Ectodermal cell (in vitro differentiated cells): ENCODE measurements at regions not wholly inside any gene's neighbourhood (a gene's known extent, or its start where the extent isn't known, plus 50 kb on each side); places are given as distances from the start of the nearest gene placed in this dataset.

Experiments
- H3K27ac ChIP-seq: 2 replicates; pipeline ENCODE4 v1.7.0; 2013; ENCODE audit warnings: mild to moderate bottlenecking, low read depth, low read length; ENCODE audit not compliant: insufficient read depth, poor library complexity, severe bottlenecking
- H3K27me3 ChIP-seq: 2 replicates; pipeline ENCODE4 v1.7.0; 2013; ENCODE audit warnings: mild to moderate bottlenecking, low read length; ENCODE audit not compliant: insufficient read depth, control insufficient read depth, poor library complexity, severe bottlenecking
- H3K36me3 ChIP-seq: one replicate; pipeline ENCODE4 v1.7.0; 2013; ENCODE audit warnings: low read length; ENCODE audit not compliant: control insufficient read depth, insufficient read depth
- H3K4me1 ChIP-seq: one replicate; pipeline ENCODE4 v1.7.0; 2013; ENCODE audit warnings: low read length; ENCODE audit not compliant: control insufficient read depth, insufficient read depth
- H3K4me3 ChIP-seq: 2 replicates; pipeline ENCODE4 v1.7.0; 2013; ENCODE audit warnings: low read depth, low read length, control low read depth; ENCODE audit not compliant: insufficient read depth
- H3K9me3 ChIP-seq: 2 replicates; pipeline ENCODE4 v1.7.0; 2013; ENCODE audit warnings: mild to moderate bottlenecking, low read length, moderate library complexity; ENCODE audit not compliant: control insufficient read depth
- WGBS, 2 experiments: methylation state at CpG; one replicate each; pipeline ENCODE4 v1.1.7; 2013; ENCODE audit warnings: missing lambda C conversion rate in 2 of 2; 5-methylcytosine and 5-hydroxymethylcytosine counted together

DNA sequence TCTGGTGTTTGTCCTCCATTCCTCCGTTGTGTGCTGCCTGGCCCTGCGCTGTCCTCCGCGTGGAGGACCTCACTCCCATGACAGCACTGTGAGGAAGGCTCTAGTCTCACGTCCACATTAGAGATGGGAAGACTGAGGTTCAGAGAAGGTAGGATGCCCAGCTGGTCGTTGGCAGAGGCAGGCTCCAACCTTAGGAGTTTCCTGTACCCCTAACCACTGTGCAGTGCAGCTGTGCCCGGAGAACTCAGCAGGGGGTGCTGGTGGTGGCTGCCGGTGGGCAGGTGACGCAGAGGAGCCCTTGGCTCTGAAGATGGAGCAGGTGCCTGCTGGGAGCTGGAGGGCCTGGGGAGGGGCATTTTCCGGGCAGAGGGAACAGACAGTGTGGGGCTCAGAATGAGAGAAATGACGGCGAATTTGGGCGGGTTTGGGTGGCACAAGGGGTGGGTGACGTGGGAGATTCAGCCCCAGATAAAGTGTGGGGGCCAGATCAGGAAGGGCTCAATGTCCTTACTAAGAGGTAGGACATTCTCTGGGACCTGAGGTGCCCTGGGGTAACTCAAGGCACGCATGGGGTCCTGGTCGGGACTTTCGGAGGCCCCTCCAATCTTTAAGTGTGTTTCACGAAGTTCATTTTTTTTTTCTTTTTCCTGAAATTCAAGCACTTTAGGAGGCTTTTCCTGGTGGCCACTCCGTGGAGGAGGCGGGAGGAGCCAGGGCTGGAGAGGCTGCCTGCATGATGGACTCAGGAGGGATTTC lies 535.0 kb downstream of the TBC1D22A start:
- peaks cover 19% of the 10 kb centered on the region for H3K9me3 ChIP-seq
- 81 to 82% methylated on average over 20 of the region's 20 CpGs for WGBS, 2 experiments
- H3K27ac ChIP-seq, result no peak overlapping the region
- H3K4me3 ChIP-seq, result no peak overlapping the region
- no peaks in the 10 kb centered on the region for H3K27me3 ChIP-seq
- no peaks in the 10 kb centered on the region for H3K36me3 ChIP-seq
- no peaks in the 10 kb centered on the region for H3K4me1 ChIP-seq

DNA sequence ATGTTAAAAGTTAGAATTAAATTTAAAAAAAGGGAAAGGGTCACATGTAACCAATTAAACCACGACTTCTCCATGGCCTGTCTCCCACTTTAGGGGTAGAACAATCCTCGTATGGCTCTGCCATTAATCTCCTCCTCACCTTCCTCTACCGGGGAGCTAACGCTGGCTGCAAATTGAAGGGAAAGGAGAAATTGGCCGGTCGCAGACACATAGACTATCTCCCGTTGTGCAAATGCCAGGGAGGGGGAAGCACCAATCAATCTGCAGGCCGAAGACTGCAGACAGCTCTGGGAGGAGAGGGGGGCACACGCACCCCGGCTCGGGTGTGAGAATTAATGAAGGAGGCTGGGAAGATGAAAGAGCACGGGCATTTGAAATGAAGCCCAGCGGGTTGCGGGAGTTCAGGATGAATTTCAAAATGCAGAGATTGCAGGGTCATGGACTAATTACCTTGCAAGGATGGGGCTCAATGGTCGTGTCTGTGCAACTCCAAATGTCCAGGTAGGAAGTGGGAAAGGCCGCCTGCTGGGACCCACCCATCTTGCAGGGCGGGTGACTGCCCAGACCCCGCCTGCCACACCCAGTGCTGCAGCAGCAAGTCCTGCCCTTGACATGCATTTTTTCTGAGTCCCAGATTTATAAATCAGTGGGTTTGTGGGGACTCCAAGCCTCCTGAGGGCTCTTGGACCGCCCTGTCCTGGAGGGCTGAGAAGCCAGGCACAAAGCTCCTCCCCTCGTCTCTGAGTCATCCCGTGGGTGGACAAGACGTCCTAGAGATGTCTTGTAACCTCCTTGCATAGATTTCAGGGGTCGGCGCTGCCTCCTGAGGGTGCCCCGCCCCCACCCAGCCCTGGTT lies 534.2 kb downstream of the TBC1D22A start:
- Histone ChIP-seq H3K27me3 (no peaks in the 10 kb centered on the region), H3K27ac (no peak overlapping the region), H3K4me1 (no peaks in the 10 kb centered on the region), H3K36me3 (no peaks in the 10 kb centered on the region), H3K4me3 (no peak overlapping the region), H3K9me3 (peaks cover 16% of the 10 kb centered on the region)
- WGBS, 2 experiments, result 79 to 80% methylated on average over 25 of the region's 25 CpGs

DNA sequence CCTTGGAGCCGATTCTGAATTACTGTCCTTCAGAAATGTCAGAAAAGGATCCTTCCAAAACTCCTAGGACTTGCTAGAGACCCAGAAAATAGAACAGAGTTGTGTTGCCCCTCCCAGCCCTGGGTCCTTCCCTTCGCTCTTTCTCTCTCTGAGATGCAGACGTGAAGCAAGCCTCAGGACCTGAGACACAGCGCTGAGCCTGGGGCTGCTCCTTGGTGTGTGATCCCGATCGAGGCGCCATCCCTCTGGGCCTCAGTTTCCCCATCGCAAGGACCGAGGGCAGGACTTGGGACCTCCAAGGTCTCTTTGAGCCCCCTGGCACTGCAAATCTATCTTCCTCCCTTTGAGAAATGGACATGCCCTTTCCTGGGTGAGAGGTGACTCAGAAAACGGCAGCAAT lies 533.5 kb downstream of the TBC1D22A start:
- H3K9me3 ChIP-seq, result peaks cover 15% of the 10 kb centered on the region
- WGBS, 2 experiments, result 85 to 88% methylated on average over 10 of the region's 10 CpGs

DNA sequence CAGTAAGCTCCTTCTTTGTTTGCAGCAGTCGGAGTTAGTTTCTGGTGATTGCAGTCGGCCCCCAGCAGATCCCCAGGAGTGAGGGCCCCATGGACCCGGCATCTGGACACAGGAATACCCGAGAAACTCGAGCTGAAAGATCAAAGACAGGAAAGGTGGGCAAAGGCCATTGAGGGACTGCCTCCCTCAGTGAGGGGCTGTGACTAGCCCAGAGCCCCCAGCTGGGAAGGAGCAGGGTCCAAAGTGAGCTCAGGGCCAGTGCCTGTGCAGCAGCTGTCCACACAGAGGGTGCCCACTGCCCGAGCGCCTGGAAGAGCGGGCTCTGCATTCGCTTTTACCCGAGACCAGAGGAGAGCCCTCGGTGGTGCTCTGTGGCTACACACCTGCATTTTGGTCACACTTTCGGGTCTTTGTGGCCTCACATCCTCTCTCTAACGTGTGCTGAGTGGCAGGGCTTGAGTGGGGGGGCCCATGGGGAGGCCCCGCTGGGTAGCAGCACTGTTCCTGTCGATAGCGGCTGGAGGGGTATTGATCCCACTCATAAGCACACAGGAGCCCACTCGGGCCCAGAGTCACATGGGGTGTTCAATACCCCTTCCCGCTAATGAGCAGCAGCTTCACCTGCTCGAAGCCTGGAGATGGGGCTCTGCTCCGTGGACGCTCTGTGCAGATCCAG lies 532.9 kb downstream of the TBC1D22A start:
- WGBS, 2 experiments, result 78 to 80% methylated on average over 21 of the region's 21 CpGs
- H3K9me3 ChIP-seq, result peaks cover 10% of the 10 kb centered on the region

More for the DNA sequence above, 533.5 kb downstream of the TBC1D22A start:
- H3K27me3 ChIP-seq, result no peaks in the 10 kb centered on the region
- H3K4me1 ChIP-seq, result no peaks in the 10 kb centered on the region
- H3K27ac ChIP-seq, result no peak overlapping the region
- no peaks in the 10 kb centered on the region for H3K36me3 ChIP-seq
- no peak overlapping the region for H3K4me3 ChIP-seq

DNA sequence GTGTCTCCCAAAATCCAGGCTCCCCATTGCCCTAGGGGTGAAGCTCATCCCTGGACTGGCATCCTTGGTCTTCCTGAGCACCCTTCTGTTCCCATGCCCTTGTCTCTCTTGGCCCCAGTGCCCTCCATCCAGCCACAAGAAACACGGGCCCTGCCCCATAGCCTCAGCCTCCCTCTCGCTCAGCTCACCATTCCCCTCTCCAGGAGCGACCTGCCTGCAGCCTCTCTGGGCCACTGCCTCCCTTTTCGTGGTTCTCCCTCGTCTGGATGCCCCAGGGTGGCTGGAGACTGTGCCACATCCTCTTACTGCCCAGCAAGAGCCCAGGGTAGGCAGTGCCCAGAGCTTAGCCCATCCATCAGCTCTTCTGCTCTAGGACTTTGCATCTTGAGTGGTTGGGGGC lies 532.1 kb downstream of the TBC1D22A start:
- Histone ChIP-seq H3K9me3 (peaks cover 7% of the 10 kb centered on the region), H3K27ac (no peak overlapping the region), H3K27me3 (no peaks in the 10 kb centered on the region), H3K36me3 (no peaks in the 10 kb centered on the region), H3K4me3 (no peak overlapping the region), H3K4me1 (no peaks in the 10 kb centered on the region)
- WGBS, 2 experiments, result 34 to 36% methylated on average over 5 of the region's 5 CpGs

More for the DNA sequence above, 532.9 kb downstream of the TBC1D22A start:
- Histone ChIP-seq H3K4me1 (no peaks in the 10 kb centered on the region), H3K4me3 (no peak overlapping the region), H3K27ac (no peak overlapping the region), H3K27me3 (no peaks in the 10 kb centered on the region), H3K36me3 (no peaks in the 10 kb centered on the region)

GRCh38 chr22:47294222-47294532 lies 531.7 kb downstream of the TBC1D22A start:
- no peaks in the 10 kb centered on the region for H3K36me3 ChIP-seq
- WGBS, 2 experiments, result 68 to 69% methylated on average over 6 of the region's 6 CpGs
- H3K4me1 ChIP-seq, result no peaks in the 10 kb centered on the region

DNA sequence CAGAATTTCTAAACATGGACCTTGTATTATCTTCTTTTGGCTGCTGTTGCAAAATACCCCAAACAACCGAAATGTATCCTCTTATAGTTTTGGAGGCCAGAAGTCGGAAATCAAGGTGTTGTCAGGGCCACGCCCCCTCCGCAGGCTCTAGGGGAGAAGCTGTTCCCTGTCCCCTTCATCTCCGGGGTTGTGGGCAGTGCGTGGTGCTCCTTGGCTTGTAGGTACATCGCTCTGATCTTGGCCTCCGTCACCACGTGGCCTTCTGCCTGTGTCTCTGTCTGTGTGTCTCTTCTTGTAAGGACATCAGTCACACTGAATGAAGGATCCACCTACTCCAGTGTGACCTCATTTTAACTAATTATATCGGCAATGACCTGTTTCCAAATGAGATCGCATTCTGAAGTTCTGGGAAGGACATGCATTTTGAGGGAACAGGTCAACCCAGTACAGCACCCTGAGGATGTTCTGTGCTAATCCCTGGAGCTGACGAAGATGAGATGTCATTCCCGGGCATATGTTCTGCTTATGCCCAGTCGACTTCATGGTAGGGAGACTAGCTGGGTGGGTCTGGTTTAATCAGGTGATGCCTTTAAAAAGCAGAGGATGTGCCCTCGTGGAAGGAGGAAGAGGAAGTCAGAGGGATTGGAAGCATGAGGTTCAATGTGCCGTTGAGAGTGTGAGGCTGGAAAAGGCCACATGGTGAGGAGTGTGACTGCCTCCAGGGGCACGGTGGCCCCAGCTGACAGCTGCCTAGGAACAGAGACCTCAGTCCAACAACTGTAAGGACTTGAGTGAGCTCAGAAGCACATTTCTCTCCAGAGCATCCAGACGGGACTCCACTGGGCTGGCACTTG lies 531.1 kb downstream of the TBC1D22A start:
- Histone ChIP-seq H3K36me3 (no peaks in the 10 kb centered on the region), H3K4me1 (no peaks in the 10 kb centered on the region), H3K27me3 (no peaks in the 10 kb centered on the region), H3K27ac (no peak overlapping the region), H3K4me3 (no peak overlapping the region), H3K9me3 (peaks cover 7% of the 10 kb centered on the region)
- WGBS, 2 experiments, result 78 to 82% methylated on average over 18 of the region's 18 CpGs

More at GRCh38 chr22:47294222-47294532, 531.7 kb downstream of the TBC1D22A start:
- Histone ChIP-seq H3K27ac (no peak overlapping the region), H3K4me3 (no peak overlapping the region), H3K9me3 (peaks cover 7% of the 10 kb centered on the region), H3K27me3 (no peaks in the 10 kb centered on the region)

DNA sequence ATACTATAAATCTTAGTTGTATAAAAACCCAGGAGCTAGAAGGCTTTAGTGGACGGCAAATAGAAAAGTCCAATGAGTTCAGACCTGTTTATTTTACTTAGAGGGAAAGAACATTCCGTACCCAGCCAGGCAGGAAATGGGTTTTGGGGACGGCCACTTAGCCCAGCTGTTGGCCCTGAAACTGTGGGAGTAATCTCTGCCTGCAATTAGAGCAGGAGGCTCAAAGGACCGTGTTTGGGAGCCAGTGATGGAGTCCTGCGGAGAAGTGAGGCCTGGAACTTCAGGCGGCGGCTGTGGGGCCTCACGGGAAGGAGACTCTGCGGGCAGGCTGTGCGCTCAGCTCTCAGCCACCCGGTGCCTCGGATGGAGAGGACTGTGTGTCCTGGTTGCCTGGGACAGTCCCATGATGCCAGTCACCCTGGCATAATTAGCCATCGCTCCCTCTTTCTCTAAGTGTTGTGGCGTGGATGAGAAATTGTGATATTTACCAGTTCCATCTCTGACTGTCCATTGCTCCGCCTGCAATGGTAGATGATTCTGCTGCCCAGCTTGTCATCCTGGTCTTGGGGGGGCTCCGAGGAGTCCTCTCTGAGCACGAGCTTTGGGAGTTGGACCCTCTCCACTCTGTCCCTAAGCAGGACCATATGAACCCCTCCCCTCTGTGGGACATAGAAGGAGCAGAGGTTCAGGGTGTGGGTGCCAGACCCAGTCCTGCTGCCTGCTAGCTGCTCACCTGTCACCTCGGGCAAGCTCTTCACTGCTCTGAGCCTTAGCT lies 530.3 kb downstream of the TBC1D22A start:
- peaks cover 7% of the 10 kb centered on the region for H3K9me3 ChIP-seq
- no peaks in the 10 kb centered on the region for H3K36me3 ChIP-seq
- WGBS, 2 experiments, result 84 to 85% methylated on average over 18 of the region's 18 CpGs
- H3K27me3 ChIP-seq, result no peaks in the 10 kb centered on the region
- no peaks in the 10 kb centered on the region for H3K4me1 ChIP-seq
- no peak overlapping the region for H3K27ac ChIP-seq
- no peak overlapping the region for H3K4me3 ChIP-seq
